ENCODE measurements at regions not wholly inside any gene's neighbourhood (a gene's known extent, or its start where the extent isn't known, plus 50 kb on each side); places are given as distances from the start of the nearest gene placed in this dataset.

GRCh38 chr4:125827696-125828052 is 512.9 kb downstream of the FAT4 start:
- intact Hi-C loops (cut with DNase I): no loop called here
- DNase-seq (ENCODE audit: low spot score) (no peak), ATAC-seq (no peak)

- no peak for DNase-seq (ENCODE audit: low spot score)
- no peak for ATAC-seq
- intact Hi-C loops (cut with DNase I): no loop called here
These were observed 513.6 kb downstream of the FAT4 start for GRCh38 chr4:125828346-125828745.

DNA sequence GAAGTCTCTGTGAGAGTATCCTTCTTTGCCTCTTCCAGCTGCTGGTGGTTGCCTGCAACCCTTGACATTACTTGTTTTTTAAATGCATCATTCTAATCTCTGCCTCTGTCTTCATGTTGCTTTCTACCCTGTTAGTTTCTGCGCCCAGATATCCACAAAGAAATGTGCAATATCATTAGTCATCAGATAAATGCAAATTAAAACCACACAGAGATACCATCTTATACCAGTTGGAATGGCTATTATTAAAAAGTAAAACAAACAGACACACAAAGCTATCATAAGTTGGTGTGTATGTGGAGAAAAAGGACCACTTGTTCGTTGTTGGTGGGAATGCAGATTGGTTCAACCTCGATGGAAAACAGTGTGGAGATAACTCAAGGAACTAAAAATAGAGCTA is 517.4 kb downstream of the FAT4 start:
- intact Hi-C loops (cut with DNase I): no loop called here
- DNase-seq (ENCODE audit: low spot score): no peak
- no peak for ATAC-seq

DNA sequence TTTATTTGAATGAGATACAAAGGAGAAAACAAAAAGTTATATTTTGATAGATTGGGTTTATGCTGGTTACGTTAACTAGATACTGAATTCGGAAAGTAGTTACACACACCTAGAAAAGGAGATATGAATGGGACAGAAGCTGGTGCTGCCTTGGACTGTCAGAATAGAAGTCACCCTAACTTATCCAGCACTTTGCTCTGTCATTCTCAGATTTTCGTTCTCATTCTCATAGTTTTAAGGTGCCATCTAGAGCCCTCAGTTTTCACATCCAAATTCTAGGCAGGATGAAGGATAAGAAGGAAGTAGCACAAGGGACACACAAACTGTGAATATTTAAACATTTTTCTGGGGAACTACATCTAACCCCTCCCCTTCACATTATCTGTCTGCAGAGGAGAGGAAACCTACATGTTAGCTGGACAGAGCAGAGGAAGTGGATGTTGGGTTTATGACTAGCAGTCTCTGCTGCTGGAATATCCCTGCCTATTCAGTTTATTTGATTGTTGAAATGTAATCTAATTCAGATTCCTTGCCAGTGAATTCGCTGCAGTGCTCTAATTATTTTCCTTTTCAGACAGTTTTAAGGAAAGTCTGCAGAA is 521.9 kb downstream of the FAT4 start:
- intact Hi-C loops (cut with DNase I): no loop called here
- no peak for DNase-seq (ENCODE audit: low spot score)

GRCh38 chr4:125837493-125838201 is 522.9 kb downstream of the FAT4 start:
- ATAC-seq: no peak
- DNase-seq (ENCODE audit: low spot score): no peak
- intact Hi-C loops (cut with DNase I): no loop called here

More for the DNA sequence above, 521.9 kb downstream of the FAT4 start:
- no peak for ATAC-seq

GRCh38 chr4:125838202-125838601 is 523.4 kb downstream of the FAT4 start:
- intact Hi-C loops (cut with DNase I): no loop called here
- ATAC-seq (no peak), DNase-seq (ENCODE audit: low spot score) (no peak)

- no peak for DNase-seq (ENCODE audit: low spot score)
- intact Hi-C loops (cut with DNase I): no loop called here
- ATAC-seq: no peak
These were observed 524.2 kb downstream of the FAT4 start for GRCh38 chr4:125838924-125839323.

DNA sequence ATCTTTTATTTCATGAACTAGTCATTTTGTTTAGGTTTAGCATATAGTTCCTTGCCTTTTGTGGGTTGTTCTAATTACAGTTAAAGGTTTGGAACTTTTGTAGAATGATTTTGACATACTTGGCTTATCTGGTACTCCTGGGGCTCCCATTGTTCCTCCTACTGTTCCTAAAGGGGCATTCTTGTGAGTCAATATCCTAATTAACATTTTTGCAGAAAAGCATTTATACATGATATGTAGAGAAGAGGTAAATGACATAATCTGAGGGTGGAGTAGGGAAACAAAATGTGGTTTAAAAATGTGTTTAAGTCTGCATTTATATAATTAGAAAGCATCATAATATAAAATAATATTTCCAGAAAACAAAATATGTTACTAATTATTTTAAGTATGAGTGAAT is 529.2 kb downstream of the FAT4 start:
- DNase-seq (ENCODE audit: low spot score) (no peak), ATAC-seq (no peak)
- intact Hi-C loops (cut with DNase I): no loop called here

DNA sequence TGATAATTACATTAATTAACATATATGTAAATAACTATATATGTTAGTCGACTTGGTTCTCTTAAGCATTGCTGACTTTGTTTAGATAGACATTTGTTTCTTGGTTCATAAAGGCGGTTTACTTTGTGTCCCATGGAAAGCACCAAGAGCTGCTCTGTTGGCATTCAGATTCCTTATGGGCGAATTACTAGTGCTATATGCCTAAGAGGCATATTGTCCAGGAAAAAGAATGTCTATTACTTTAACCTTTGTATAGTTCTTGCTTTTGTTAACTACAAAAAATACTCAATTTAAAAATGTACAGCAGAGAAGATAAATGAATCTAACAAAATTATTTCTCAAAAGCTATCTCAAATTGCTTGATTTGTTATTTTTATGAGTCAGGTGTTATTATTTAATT is 532.8 kb downstream of the FAT4 start:
- ATAC-seq (no peak), DNase-seq (ENCODE audit: low spot score) (no peak)
- intact Hi-C loops (cut with DNase I): no loop called here

- no peak for DNase-seq (ENCODE audit: low spot score)
- ATAC-seq: no peak
- intact Hi-C loops (cut with DNase I): no loop called here
These were observed 535.1 kb downstream of the FAT4 start for GRCh38 chr4:125849869-125850268.

DNA sequence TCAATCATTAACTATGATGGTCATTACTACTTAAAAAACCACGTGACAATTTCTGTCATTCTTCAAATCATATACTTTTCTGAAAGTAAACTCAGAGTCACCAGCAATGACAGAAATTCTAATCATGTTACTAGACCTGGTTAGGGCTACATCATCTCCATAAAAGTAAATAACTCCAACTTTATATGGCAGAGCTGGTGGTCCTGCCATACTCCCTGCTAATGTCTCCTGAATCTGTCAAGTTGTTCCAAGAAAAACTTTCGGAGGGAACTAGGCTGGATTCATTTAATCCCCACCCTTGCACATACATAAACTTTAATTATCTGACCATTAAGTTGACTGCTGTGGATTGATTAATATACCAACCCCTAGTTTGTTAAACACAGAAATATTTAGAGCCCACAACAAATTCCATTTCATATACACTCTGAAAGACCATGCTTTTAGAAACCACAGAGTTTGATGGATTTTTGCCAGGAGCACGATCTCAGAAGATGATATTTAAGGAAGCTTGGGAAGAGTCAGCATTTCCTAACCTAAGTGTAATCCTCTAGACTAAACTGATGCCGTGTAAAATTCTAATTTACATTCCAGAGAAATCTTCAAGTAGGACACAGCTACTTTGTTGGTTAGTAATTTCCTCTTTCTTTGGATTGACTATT is 577.0 kb downstream of the FAT4 start:
- intact Hi-C loops (cut with DNase I): loop anchor here (10.0 kb wide), 1 partner anchor 1263 kb away; no protein-coding TSS in a partner anchor
- ATAC-seq: no peak

DNA sequence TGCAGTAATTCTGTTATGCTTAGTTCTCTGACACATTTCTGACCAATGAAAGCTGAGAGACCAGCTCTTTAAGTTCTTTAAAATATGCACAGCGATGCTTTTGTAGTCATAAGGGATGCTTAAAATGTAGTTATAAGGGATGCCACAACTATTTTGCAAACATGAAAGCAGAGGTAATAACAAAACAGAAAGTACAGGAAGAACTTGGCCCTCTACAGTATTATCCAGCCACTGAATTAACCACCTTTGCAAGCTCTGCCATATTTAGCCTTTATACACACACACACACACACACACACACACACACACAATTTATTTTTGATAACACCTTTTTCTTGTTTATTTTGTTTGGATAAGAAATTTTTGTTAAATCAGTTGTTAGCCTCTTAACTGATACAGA is 590.0 kb downstream of the FAT4 start:
- intact Hi-C loops (cut with DNase I): no loop called here
- ATAC-seq (no peak), DNase-seq (ENCODE audit: low spot score) (no peak)

More for the DNA sequence above, 577.0 kb downstream of the FAT4 start:
- no peak for DNase-seq (ENCODE audit: low spot score)

DNA sequence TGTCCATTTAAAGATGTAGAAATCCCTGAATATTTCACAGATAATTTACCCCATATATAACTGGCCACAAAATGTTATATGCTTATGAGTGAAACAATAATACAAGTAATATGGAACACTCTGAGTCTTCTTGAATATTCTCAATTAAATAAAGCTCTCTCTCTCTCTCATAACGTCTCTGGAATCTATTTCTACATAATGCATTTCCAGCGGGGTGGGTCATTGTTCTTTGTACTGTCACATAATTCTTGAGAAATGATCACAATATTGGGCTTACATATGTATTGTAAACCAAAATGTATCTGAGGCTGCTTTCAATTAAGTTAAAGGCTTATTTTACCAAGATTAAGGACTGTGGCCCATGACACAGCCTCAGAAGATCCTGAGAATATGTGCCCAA is 596.3 kb downstream of the FAT4 start:
- no peak for ATAC-seq
- intact Hi-C loops (cut with DNase I): no loop called here
- DNase-seq (ENCODE audit: low spot score): no peak

DNA sequence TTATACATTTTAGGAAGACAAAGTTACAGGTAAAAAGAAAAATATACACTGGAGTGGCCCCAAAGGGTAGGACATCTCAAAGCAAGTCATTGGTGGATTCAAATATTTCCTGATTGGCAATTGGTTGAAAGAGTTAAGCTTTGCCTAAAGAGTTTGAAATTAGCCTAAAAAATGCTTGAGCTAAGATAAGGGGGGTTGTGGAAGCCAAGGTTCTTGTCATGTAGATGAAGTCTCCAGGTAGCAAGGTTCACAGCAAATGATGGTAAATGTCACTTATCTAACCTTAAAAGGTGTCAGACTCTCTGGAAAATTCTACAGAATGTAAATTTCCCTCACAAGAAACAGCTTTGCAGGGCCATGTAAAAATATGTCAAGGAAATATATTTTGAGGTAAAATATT is 596.7 kb downstream of the FAT4 start:
- DNase-seq (ENCODE audit: low spot score): no peak
- no peak for ATAC-seq
- intact Hi-C loops (cut with DNase I): no loop called here

DNA sequence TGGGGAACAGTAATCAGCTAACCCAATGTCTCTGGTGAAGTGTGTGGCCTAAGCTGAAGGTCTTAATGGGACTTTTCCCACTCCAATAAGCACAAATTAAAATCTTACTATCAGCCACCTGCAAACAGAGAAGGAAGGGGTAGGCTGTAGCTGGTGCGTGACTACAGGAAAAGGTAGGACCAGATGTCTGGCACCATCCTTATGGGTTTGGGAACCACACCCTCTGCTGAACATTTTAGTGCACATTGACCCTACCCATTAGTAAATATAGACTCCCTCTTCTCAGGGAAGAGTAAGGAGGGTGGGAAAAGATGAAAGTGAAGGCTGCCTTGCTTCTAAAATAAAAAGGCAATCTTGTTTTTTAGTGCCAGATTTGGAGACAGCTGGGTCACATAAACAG is 602.8 kb downstream of the FAT4 start:
- ATAC-seq (no peak), DNase-seq (ENCODE audit: low spot score) (no peak)
- intact Hi-C loops (cut with DNase I): no loop called here

GRCh38 chr4:125928652-125929051 is 613.9 kb downstream of the FAT4 start:
- DNase-seq (ENCODE audit: low spot score): no peak
- intact Hi-C loops (cut with DNase I): no loop called here

DNA sequence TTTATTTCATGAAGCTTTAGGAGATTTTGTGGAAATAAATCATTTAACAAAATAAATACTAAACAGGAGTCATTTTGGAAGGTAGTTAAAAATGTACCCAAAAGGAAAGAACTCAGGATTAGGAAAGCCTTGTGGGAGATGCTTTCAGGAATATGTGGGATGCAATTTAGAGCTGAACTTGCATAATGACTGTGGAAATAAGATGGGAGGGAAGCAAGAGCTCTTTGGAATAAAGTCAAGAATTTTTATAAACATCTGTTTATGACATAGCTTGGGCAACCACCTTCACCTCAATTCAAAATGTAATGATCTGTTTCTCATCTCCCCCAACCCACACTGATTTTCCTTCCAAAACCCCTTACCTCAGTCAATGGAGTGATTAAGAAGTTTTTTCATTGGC is 623.8 kb downstream of the FAT4 start:
- intact Hi-C loops (cut with DNase I): no loop called here
- ATAC-seq (no peak), DNase-seq (ENCODE audit: low spot score) (no peak)

More at GRCh38 chr4:125928652-125929051, 613.9 kb downstream of the FAT4 start:
- no peak for ATAC-seq

DNA sequence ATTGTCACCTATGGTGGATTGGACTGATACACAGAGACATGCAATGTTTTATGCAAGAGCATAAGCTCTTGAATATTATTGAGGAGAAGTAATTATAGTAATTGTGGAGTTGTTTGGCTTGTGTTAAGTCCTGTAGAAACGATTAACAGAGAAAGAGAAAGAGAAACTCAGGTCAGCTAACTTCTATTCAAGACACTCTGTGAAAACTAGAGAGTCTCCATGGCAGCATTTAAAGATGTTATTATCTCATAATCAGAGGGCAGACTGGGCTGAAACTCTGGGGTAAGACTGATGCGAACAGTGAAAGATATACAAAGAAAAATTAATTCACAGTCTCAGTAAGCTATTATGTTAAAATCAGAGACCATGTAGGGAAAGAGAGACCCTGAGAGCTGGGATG is 625.7 kb downstream of the FAT4 start:
- ATAC-seq (no peak), DNase-seq (ENCODE audit: low spot score) (no peak)
- intact Hi-C loops (cut with DNase I): no loop called here

DNA sequence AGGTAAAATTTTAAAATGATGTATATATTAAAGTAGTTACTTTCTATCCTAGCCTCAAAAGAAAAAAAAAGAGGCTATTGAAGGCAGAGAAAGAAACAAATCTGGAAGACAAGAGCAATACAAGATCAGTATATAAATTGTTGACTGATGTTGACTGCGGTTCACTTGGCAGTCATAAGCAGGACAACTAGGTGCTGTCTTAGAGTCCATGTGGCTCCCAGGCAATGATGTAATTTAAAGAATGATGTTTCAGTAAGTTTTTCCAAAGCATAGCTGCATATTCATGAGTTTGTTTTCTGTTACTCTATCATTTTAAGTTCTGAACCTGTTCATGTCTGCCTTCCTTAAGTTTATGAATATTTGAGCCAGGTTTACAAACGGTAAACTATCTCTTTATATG is 630.2 kb downstream of the FAT4 start:
- DNase-seq (ENCODE audit: low spot score) (no peak), ATAC-seq (no peak)
- intact Hi-C loops (cut with DNase I): no loop called here

DNA sequence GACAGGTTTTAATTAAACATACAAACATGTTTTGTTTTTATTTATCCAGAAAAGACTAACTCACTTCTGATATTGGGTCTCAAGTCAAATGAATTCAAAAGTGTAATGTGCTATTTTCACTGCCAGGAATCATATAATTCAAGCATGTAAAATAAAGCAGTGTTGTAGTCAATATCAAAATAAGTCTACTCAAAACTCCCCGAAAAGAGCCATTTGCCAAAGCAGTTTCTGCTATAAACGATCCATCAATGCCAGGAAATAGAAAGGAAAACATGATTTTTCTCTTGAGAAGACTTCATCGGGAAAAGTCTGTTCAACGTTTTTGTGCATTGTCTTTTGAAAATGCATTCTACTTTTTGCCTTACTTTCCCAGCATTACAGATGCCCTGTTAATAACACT is 633.3 kb downstream of the FAT4 start:
- intact Hi-C loops (cut with DNase I): no loop called here
- no peak for DNase-seq (ENCODE audit: low spot score)
- ATAC-seq: no peak

All from sciatic nerve (tissue), 2 donors.